Activated T-cell treated with anti-CD3 and anti-CD28 coated beads for 24 hours (primary cell): ENCODE measurements at regions not wholly inside any gene's neighbourhood (a gene's known extent, or its start where the extent isn't known, plus 50 kb on each side); places are given as distances from the start of the nearest gene placed in this dataset.

Source experiments
- DNase-seq: peaks from one replicate; pipeline ENCODE4 v3.0.0-alpha.2; 2020; ENCODE audit warnings: low read depth

DNA sequence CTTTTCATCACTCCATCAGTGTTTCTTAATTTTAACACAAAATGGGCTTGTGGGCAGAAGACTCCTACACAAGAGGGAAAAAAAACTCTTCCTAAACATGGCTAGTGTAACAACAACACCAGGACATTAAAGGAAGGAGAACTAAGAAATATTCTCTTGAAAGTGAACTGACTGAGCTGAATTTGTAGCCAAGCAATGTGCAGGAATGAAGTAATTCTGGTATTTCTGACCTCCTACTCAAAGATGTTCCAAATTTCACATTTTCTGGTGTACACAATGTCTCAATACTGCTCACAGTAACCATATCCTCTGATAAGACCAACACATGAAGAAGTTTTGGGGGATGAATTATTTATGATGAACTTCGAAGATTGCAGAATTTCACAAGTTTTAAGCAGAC lies 357.3 kb downstream of the DUSP6 start:
- no peak for DNase-seq

DNA sequence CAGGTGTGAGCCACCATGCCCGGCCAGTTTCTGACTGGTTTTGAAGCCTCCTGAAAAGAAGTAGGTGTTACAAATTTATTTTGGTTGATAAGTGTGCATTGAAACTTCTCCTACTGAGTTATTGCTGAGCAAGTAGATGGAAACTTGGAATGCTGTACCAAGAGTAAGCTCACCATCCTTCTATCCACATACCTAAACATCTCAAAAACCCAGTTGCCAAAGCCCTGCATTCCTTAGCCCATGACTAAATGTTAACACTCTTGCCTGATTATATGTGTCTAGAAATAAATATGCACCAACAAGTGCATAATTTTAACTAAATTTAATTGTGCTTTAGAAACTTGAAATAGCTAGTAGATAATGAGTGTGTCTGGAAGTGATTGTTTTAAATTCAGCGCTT lies 357.8 kb downstream of the DUSP6 start:
- DNase-seq: no peak

GRCh38 chr12:88993651-88994050 lies 358.6 kb downstream of the DUSP6 start:
- no peak for DNase-seq

- DNase-seq: no peak
These were observed 366.2 kb downstream of the DUSP6 start for GRCh38 chr12:88986056-88986455.

DNA sequence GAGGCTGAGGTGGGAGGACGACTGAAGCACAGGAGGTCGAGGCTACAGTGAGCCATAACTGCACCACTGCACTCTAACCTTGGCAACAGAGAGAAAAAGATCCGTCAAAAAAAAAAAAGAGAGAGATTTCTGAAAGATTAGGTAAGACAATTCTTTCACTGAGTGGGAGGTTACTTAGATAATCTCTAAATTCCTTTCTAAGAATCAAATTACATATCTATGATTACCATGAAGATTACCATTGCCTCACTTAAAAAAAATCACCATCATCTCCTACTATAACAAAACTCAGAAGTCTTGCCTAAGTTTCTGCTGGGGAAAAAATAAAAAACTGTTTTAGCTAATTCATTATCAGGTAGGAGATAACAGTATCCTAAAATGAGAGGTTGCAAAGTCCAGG lies 366.7 kb downstream of the DUSP6 start:
- DNase-seq: no peak

DNA sequence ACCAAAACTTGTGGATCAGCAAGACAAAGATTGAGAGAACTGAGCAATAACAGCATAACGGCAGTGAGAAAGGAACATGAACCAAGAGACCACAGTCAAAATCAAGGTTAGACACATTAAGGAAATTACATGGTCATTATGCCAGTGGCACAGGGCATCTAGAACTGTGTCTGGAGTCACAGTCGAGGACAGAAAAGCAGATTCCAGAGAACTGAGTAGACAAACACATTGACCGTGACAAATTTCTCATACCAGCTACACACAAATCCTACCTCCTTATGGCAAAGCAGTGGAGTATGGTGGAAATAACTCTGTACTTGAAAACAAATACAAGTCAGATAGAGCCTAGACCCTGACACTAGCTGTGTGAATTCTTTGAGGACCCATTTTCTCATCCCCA lies 367.3 kb downstream of the DUSP6 start:
- no peak for DNase-seq

GRCh38 chr12:88982694-88983093 lies 369.6 kb downstream of the DUSP6 start:
- DNase-seq: no peak

- DNase-seq: no peak
These were observed 375.2 kb downstream of the DUSP6 start for GRCh38 chr12:88977115-88977514.

GRCh38 chr12:88973998-88974397 lies 378.3 kb downstream of the DUSP6 start:
- no peak for DNase-seq

DNA sequence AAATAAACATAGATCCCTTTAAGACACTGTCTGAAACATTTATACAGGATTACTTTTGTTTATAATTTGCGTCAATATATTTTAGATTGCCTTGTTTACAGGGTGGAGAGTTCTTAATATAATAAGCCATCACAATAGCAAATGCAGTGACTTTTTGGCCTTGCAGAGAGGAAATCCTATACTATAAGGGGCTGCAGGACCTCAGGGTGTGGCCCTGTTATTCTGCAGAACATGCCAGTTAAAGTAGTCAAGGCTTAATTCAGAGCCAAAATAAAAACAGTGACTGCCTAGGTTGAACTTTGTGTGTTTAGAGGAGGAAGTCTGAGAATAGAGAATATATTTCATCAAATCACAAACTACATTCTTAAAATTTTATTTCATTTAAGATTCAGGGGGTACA lies 381.6 kb downstream of the DUSP6 start:
- DNase-seq: no peak

DNA sequence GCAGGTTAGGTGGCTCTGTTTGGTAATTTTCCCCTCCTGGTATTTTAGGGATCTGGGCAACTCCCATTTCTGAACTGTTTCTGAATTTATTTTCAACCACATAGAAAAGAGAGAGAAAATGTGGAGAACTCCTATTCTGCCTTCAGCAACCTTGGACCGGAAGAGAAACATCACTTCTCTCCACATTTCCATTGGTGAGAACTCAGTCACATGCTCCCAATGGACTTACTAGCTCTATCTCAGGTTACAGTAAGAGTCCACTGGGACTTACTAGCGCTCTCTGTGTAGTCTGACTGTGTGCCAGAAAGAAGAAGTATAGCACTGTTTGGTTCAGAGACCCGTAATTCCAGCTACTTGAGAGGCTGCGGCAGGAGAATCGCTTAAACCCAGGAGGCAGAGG lies 383.2 kb downstream of the DUSP6 start:
- DNase-seq: no peak

DNA sequence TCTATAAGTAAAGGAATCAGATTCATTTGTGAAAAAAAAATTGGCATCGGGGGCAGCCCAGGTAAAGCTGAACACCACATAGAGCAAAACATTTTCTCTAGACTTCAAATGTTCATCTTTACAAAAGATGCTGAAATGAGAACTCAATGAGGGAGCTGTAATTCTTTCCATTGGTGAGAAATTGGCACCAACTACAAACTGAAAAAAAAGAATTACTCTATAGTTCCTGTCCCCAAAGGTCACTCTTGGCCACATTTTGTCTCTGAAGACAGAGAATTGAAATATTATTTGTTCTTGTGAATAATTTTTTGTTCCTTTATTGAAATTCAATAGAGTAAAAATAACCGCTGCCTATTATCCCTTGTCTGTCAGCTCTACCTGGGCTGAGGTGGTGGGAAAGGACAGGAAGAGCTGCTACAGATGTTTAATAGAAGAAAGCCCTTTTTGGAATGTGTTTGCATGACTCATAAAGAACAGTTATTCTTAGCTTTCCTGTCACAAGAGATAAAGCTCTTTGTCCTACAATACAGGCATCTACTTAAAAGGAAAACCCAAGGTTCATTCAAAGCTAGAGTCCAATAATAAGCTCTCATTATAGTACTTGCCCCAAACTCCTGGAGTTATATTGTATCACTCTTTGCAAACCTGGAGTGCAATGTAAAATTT lies 380.1 kb upstream of the KITLG start:
- no peak for DNase-seq

- no peak for DNase-seq
These were observed 378.7 kb upstream of the KITLG start for GRCh38 chr12:88958946-88959345.

DNA sequence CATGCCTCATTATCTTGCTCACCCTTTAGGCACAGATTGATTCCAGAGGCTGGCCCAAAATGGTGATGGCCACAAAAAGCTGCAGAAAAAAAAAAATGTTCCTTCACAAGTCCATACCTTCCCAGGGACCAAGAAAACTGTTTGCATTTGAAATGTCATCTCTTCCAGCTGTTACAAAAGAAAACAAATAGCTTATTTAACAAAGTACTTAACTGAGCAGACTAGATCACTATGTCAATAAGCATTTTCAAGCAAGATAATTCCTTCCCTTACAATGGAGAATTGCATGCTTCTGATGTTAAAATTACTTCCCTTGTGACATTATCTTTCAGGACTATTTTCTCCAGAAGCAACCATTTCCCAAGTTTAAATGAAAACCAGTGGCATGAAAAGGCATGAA lies 377.9 kb upstream of the KITLG start:
- DNase-seq: no peak

DNA sequence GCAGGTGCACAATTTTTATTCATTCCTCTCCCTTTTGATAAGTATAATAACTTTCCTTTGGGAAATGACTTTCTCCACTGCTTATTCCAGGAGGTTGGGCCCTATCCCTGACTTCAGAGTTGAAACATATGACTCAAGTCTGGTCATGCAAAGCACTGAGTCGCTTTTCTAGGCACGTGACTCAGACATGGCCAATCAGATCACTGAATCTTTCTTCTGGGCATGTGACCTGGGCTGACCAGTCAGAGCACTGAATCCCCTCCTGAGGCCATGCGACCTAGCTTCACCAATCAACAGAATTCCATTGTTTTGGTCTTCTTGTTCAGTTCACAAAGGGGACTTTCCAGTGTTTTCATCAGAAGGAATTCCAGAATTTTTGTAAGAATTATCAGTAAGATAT lies 377.1 kb upstream of the KITLG start:
- DNase-seq: no peak

DNA sequence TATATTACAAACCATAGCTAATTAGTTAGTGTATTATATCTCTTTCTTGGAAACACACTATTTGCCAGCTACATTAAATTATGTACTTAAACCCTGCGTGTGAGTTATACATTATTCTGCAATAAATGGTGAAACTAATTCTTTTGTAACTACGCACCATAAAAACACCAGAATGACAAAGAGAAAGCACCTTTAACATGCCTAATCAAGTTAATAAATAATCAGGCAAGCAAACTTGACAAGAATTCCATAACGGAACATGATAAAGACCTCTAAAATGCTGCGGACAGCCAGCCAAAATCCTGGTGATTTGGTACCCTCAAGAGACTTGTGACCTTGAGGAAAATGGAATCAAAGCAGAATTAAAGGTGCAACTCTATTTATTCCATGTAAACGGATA lies 375.3 kb upstream of the KITLG start:
- no peak for DNase-seq

DNA sequence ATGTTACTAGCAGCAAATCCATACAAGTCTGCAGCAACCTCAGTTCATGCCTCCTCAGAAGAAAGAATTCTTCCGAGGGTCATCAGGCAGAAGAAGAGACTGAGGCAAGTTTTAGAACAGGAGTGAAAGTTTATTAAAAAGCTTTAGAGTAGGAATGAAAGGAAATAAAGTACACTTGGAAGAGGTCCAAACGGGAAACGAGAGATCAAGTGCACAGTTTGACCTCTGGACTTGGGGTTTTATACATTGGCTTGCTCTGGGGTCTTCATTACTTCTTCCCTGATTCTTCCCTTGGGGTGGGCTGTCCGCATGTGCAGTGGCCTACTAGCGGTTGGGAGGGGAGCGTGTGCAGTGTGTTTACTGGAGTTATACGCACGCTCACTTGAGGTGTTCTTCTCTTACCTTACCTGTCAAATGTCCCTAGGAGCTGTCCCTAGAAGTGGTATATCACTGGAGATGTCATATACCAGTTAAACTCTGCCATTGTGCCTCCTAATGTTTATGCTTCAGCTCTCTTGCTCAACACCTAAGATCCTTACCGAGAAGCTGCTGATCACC lies 372.8 kb upstream of the KITLG start:
- no peak for DNase-seq

DNA sequence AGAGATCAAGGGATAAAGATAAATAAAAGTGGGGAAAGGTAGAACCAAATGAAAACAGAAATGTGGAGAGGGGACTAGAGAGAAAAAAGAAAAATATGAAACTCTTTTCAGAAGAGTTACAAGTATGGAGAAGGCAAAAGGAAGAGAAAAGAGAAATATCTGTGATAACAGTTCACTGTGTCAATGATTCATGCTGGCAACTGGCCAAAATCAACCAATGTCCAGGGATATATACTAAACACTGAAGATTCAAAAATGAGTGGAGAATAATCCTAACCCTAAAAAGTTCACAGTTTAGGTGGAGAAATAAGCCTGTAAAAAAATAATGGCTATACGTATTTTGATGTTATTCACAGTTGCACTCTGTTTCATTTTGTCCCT lies 372.3 kb upstream of the KITLG start:
- no peak for DNase-seq

GRCh38 chr12:88951860-88952561 lies 371.7 kb upstream of the KITLG start:
- DNase-seq: no peak

GRCh38 chr12:88951177-88951576 lies 370.9 kb upstream of the KITLG start:
- no peak for DNase-seq

DNA sequence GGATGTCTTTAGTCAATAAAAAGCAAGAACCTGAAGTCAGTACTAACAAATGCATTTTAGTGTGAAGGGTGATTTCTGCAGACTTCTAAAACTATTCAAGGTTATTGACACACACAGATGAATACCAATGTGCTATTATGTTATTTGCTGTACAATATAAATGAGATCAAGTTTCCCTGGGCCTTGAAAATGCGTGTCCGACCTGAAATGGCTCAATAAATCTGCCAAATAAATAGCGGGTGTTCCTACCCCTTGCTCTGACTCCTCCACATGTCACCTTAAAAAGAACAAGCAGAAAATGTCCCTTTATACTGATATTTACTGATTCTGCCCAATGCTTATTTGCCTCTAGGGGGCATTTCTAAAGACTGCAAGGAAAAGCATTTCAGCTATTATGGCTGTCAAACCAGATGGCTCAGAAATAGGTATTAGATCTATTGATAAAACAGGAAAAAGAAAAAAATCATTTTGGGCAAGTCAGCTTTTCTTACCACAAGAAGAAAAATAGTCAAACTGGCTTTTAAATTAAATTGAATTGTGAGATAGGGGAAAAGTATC lies 367.3 kb upstream of the KITLG start:
- DNase-seq: no peak

- no peak for DNase-seq
These were observed 366.2 kb upstream of the KITLG start for GRCh38 chr12:88946372-88946997.
